ENCODE measurements at regions not wholly inside any gene's neighbourhood (a gene's known extent, or its start where the extent isn't known, plus 50 kb on each side); places are given as distances from the start of the nearest gene placed in this dataset.
A peak's percentile ranks its signal among the peaks of the same experiment; 100 is the strongest.

DNA sequence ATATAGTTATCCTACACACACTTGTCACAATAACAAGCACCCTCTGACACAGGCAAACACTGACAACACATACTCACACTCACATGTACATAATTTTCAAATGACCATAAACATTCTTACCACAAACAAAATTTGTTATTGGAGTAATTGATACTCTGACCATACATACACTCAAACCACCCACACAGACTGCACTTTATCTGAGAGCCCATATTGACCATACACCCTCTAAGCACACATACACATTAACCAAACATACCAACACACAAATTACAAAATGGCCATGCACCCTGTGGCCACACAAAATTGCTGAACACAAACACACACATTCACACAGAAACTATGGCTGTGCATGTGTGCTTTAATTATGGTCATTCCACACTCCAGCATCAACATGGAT is 79.1 kb upstream of the FAM120A start:
- Mint-ChIP-seq H3K4me3 (ENCODE audit: unreplicated experiment) (no peak overlapping the region), H3K27me3 (ENCODE audit: unreplicated experiment) (peaks cover 57% of the 10 kb centered on the region), H3K27ac (ENCODE audit: unreplicated experiment) (no peak overlapping the region), H3K36me3 (ENCODE audit: unreplicated experiment) (no peaks in the 10 kb centered on the region), H3K9me3 (ENCODE audit: unreplicated experiment) (no peaks in the 10 kb centered on the region), H3K4me1 (ENCODE audit: unreplicated experiment) (no peaks in the 10 kb centered on the region)
- TF ChIP-seq, protein P1, sequence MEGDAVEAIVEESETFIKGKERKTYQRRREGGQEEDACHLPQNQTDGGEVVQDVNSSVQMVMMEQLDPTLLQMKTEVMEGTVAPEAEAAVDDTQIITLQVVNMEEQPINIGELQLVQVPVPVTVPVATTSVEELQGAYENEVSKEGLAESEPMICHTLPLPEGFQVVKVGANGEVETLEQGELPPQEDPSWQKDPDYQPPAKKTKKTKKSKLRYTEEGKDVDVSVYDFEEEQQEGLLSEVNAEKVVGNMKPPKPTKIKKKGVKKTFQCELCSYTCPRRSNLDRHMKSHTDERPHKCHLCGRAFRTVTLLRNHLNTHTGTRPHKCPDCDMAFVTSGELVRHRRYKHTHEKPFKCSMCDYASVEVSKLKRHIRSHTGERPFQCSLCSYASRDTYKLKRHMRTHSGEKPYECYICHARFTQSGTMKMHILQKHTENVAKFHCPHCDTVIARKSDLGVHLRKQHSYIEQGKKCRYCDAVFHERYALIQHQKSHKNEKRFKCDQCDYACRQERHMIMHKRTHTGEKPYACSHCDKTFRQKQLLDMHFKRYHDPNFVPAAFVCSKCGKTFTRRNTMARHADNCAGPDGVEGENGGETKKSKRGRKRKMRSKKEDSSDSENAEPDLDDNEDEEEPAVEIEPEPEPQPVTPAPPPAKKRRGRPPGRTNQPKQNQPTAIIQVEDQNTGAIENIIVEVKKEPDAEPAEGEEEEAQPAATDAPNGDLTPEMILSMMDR (IDR thresholded peaks at IDR 0.05) = no peak
- no peak for DNase-seq (ENCODE audit: extremely low spot score, unreplicated experiment)

DNA sequence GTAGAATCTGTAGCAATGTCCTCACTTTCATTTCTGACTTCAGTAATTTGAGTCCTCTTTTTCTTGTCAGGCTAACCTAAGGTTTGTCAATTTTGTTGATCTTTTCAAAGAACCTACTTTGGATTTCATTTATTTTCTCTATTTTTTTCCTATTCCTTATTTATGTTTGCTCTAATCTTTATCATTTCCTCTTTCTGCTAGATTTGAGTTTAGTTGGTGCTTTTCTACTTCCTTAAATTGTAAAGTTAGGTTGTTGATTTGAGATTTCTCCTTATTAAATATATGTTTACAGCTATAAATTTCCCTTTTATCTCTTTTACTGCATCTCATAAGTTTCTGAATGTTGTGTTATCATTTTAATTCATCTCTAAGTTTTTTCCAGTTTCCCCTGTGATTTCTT is 75.1 kb upstream of the FAM120A start:
- H3K9me3 Mint-ChIP-seq (ENCODE audit: unreplicated experiment) = no peaks in the 10 kb centered on the region
- no peak overlapping the region for H3K4me3 Mint-ChIP-seq (ENCODE audit: unreplicated experiment)
- TF ChIP-seq, protein P1 (IDR thresholded peaks at IDR 0.05) = no peak
- no peaks in the 10 kb centered on the region for H3K4me1 Mint-ChIP-seq (ENCODE audit: unreplicated experiment)
- no peak overlapping the region for H3K27ac Mint-ChIP-seq (ENCODE audit: unreplicated experiment)
- H3K36me3 Mint-ChIP-seq (ENCODE audit: unreplicated experiment) = no peaks in the 10 kb centered on the region
- no peak for DNase-seq (ENCODE audit: extremely low spot score, unreplicated experiment)
- peaks cover 52% of the 10 kb centered on the region for H3K27me3 Mint-ChIP-seq (ENCODE audit: unreplicated experiment)

DNA sequence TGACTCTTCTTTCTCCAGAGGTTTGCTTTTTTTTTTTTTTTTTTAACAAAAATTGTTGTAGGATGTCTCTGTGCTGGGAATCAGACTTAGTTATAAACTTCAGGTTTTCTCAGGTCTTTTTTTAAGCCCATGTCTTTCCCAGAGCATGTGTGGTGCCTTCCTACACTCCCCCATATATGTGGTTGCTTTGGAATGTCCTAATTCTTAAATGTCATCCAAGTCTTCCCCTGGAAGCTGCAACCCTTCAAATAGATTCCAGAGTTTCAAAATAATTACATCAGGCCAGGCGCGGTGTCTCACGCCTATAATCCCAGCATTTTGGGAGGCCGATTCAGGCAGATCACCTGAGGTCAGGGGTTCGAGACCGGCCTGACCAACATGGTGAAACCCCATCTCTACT is 73.2 kb upstream of the FAM120A start:
- TF ChIP-seq, protein P1 (IDR thresholded peaks at IDR 0.05) = no peak
- Mint-ChIP-seq H3K9me3 (ENCODE audit: unreplicated experiment) (no peaks in the 10 kb centered on the region), H3K4me1 (ENCODE audit: unreplicated experiment) (no peaks in the 10 kb centered on the region), H3K36me3 (ENCODE audit: unreplicated experiment) (no peaks in the 10 kb centered on the region), H3K4me3 (ENCODE audit: unreplicated experiment) (no peak overlapping the region), H3K27ac (ENCODE audit: unreplicated experiment) (no peak overlapping the region), H3K27me3 (ENCODE audit: unreplicated experiment) (peaks cover 56% of the 10 kb centered on the region)
- no peak for DNase-seq (ENCODE audit: extremely low spot score, unreplicated experiment)

DNA sequence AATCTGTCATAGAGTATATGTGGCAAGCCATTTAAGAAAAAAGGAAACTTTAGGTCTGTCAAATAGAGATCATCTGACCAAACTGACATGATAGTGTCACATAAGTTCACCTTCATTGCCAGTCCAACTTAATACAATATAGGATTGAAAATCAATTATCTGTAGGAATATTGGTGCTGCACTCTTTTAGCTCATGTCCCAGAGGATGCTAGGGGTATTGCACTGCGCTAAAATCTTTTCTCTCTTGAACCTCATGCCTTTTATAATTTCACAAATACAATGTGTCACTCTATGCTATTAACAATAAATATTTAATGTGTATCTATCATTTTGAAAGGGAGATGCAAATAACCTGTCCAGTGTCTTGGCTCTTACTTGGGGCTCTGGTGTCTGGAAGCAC is 72.4 kb upstream of the FAM120A start:
- DNase-seq (ENCODE audit: extremely low spot score, unreplicated experiment) = no peak
- Mint-ChIP-seq H3K27ac (ENCODE audit: unreplicated experiment) (no peak overlapping the region), H3K9me3 (ENCODE audit: unreplicated experiment) (no peaks in the 10 kb centered on the region), H3K4me1 (ENCODE audit: unreplicated experiment) (no peaks in the 10 kb centered on the region), H3K4me3 (ENCODE audit: unreplicated experiment) (no peak overlapping the region), H3K27me3 (ENCODE audit: unreplicated experiment) (peaks cover 55% of the 10 kb centered on the region), H3K36me3 (ENCODE audit: unreplicated experiment) (no peaks in the 10 kb centered on the region)
- TF ChIP-seq, protein P1 (IDR thresholded peaks at IDR 0.05) = peak; percentile 14

DNA sequence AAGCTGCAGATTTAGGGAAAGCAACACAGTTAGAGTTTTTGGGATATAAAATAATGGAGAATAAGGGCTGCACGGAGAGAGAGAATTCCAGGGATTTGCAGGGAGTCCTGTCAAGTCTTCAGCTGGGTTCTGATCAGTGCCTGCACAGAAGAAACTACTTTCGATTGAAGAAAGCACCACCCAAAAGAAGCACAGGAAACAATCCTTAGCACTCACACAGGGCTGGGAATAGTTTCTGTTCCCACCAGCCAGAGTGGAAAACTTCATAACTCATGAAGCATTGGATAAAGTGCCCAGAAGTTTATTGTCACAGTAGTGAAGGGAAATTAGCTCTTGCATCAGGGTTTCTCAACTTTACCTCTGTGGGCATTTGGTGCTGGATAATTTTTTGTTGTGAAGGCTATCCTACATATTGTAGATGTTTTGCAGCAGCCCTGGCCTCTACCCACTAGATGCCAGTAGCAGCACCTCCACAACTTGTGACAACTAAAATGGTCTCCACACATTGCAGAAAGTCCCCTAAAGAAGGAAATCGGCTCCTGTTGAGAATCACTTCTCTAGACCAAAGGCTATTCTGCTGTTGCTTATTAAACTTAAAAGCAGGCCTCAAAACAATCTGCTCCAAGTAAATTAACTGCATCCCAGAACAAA is 71.0 kb upstream of the FAM120A start:
- no peaks in the 10 kb centered on the region for H3K4me1 Mint-ChIP-seq (ENCODE audit: unreplicated experiment)
- DNase-seq (ENCODE audit: extremely low spot score, unreplicated experiment) = no peak
- H3K36me3 Mint-ChIP-seq (ENCODE audit: unreplicated experiment) = no peaks in the 10 kb centered on the region

More for the DNA sequence above, 71.0 kb upstream of the FAM120A start:
- Mint-ChIP-seq H3K9me3 (ENCODE audit: unreplicated experiment) (no peaks in the 10 kb centered on the region), H3K27ac (ENCODE audit: unreplicated experiment) (no peak overlapping the region), H3K27me3 (ENCODE audit: unreplicated experiment) (peaks cover 55% of the 10 kb centered on the region), H3K4me3 (ENCODE audit: unreplicated experiment) (no peak overlapping the region)
- TF ChIP-seq, protein P1 (IDR thresholded peaks at IDR 0.05) = no peak
